ENCODE measurements at regions not wholly inside any gene's neighbourhood (a gene's known extent, or its start where the extent isn't known, plus 50 kb on each side); places are given as distances from the start of the nearest gene placed in this dataset.

- Histone ChIP-seq H2AK5ac (ENCODE audit: low read length) (no peak overlapping the region), H3K27ac (ENCODE audit: low read depth, low read length) (no peak overlapping the region), H3K23ac (ENCODE audit: low read length) (no peak overlapping the region), H2BK5ac (ENCODE audit: low read length) (no peak overlapping the region), H4K8ac (ENCODE audit: low read depth, low read length) (no peak overlapping the region), H3K27me3 (ENCODE audit: insufficient read depth, low read length, poor library complexity) (no peaks in the 10 kb centered on the region), H3K9ac (ENCODE audit: low read length) (no peak overlapping the region), H2BK15ac (replicated peaks; ENCODE audit: low read depth) (no peak overlapping the region), H3K4me3 (ENCODE audit: low read length) (no peak overlapping the region), H3K18ac (ENCODE audit: low read length) (no peak overlapping the region), H3K79me1 (ENCODE audit: low read length) (no peaks in the 10 kb centered on the region), H3K4me1 (ENCODE audit: control insufficient read depth, low read depth, low read length) (no peaks in the 10 kb centered on the region), H2BK120ac (ENCODE audit: low read depth, low read length) (no peak overlapping the region), H4K5ac (ENCODE audit: low read length) (no peak overlapping the region), H3K4me2 (ENCODE audit: low read length) (no peak overlapping the region), H3K36me3 (ENCODE audit: control insufficient read depth, insufficient read depth, low read length) (no peaks in the 10 kb centered on the region), H3K56ac (ENCODE audit: low read length) (no peak overlapping the region), H3K4ac (ENCODE audit: low read depth, low read length) (no peak overlapping the region), H3K79me2 (ENCODE audit: control insufficient read depth, insufficient read depth, low read length) (no peaks in the 10 kb centered on the region)
- no peak for DNase-seq
- no CpG with 5 or more reads among the region's 7 CpGs for whole genome bisulfite sequencing (ENCODE audit: extremely low coverage, insufficient coverage, low lambda C conversion rate)
Observed at GRCh38 chr7:123351516-123352505, 152.0 kb upstream of the SLC13A1 start.

GRCh38 chr7:123351027-123351426 lies 151.3 kb upstream of the SLC13A1 start:
- WGBS (ENCODE audit: extremely low coverage, insufficient coverage, low lambda C conversion rate) = no CpG with 5 or more reads among the region's 3 CpGs
- no peak for DNase-seq
- H3K4ac ChIP-seq (ENCODE audit: low read depth, low read length) = no peak overlapping the region
- H3K18ac ChIP-seq (ENCODE audit: low read length) = no peak overlapping the region
- no peaks in the 10 kb centered on the region for H3K79me2 ChIP-seq (ENCODE audit: control insufficient read depth, insufficient read depth, low read length)
- no peak overlapping the region for H2BK120ac ChIP-seq (ENCODE audit: low read depth, low read length)
- H4K8ac ChIP-seq (ENCODE audit: low read depth, low read length) = no peak overlapping the region
- H3K36me3 ChIP-seq (ENCODE audit: control insufficient read depth, insufficient read depth, low read length) = no peaks in the 10 kb centered on the region
- H4K5ac ChIP-seq (ENCODE audit: low read length) = no peak overlapping the region
- H3K79me1 ChIP-seq (ENCODE audit: low read length) = no peaks in the 10 kb centered on the region
- H3K27me3 ChIP-seq (ENCODE audit: insufficient read depth, low read length, poor library complexity) = no peaks in the 10 kb centered on the region
- no peak overlapping the region for H3K9ac ChIP-seq (ENCODE audit: low read length)
- no peak overlapping the region for H3K23ac ChIP-seq (ENCODE audit: low read length)
- no peak overlapping the region for H2AK5ac ChIP-seq (ENCODE audit: low read length)
- H2BK5ac ChIP-seq (ENCODE audit: low read length) = no peak overlapping the region
- no peak overlapping the region for H3K4me3 ChIP-seq (ENCODE audit: low read length)
- H3K27ac ChIP-seq (ENCODE audit: low read depth, low read length) = no peak overlapping the region
- no peak overlapping the region for H3K4me2 ChIP-seq (ENCODE audit: low read length)
- no peak overlapping the region for H2BK15ac ChIP-seq (replicated peaks; ENCODE audit: low read depth)
- no peak overlapping the region for H3K56ac ChIP-seq (ENCODE audit: low read length)
- H3K4me1 ChIP-seq (ENCODE audit: control insufficient read depth, low read depth, low read length) = no peaks in the 10 kb centered on the region

- Histone ChIP-seq H3K56ac (ENCODE audit: low read length) (no peak overlapping the region), H3K79me1 (ENCODE audit: low read length) (no peaks in the 10 kb centered on the region)
Observed at GRCh38 chr7:123348690-123349089, 148.9 kb upstream of the SLC13A1 start.

GRCh38 chr7:123346766-123347165 lies 147.0 kb upstream of the SLC13A1 start:
- DNase-seq = no peak
- no peak overlapping the region for H2BK15ac ChIP-seq (replicated peaks; ENCODE audit: low read depth)
- no peak overlapping the region for H4K8ac ChIP-seq (ENCODE audit: low read depth, low read length)
- no peaks in the 10 kb centered on the region for H3K79me2 ChIP-seq (ENCODE audit: control insufficient read depth, insufficient read depth, low read length)
- H2BK5ac ChIP-seq (ENCODE audit: low read length) = no peak overlapping the region
- H3K18ac ChIP-seq (ENCODE audit: low read length) = no peak overlapping the region
- H3K27me3 ChIP-seq (ENCODE audit: insufficient read depth, low read length, poor library complexity) = no peaks in the 10 kb centered on the region
- no peak overlapping the region for H3K4me2 ChIP-seq (ENCODE audit: low read length)
- H3K27ac ChIP-seq (ENCODE audit: low read depth, low read length) = no peak overlapping the region
- no peak overlapping the region for H2AK5ac ChIP-seq (ENCODE audit: low read length)
- no peaks in the 10 kb centered on the region for H3K36me3 ChIP-seq (ENCODE audit: control insufficient read depth, insufficient read depth, low read length)
- H3K4ac ChIP-seq (ENCODE audit: low read depth, low read length) = no peak overlapping the region
- no peak overlapping the region for H3K56ac ChIP-seq (ENCODE audit: low read length)
- H3K9ac ChIP-seq (ENCODE audit: low read length) = no peak overlapping the region
- no peak overlapping the region for H3K4me3 ChIP-seq (ENCODE audit: low read length)
- H4K5ac ChIP-seq (ENCODE audit: low read length) = no peak overlapping the region
- no peak overlapping the region for H3K23ac ChIP-seq (ENCODE audit: low read length)
- no peak overlapping the region for H2BK120ac ChIP-seq (ENCODE audit: low read depth, low read length)
- no peaks in the 10 kb centered on the region for H3K4me1 ChIP-seq (ENCODE audit: control insufficient read depth, low read depth, low read length)
- H3K79me1 ChIP-seq (ENCODE audit: low read length) = no peaks in the 10 kb centered on the region

More at GRCh38 chr7:123348690-123349089, 148.9 kb upstream of the SLC13A1 start:
- no peaks in the 10 kb centered on the region for H3K4me1 ChIP-seq (ENCODE audit: control insufficient read depth, low read depth, low read length)
- WGBS (ENCODE audit: extremely low coverage, insufficient coverage, low lambda C conversion rate) = no CpG with 5 or more reads among the region's 1 CpG
- no peak overlapping the region for H4K5ac ChIP-seq (ENCODE audit: low read length)
- no peak overlapping the region for H2BK5ac ChIP-seq (ENCODE audit: low read length)
- no peak overlapping the region for H3K23ac ChIP-seq (ENCODE audit: low read length)
- H2BK120ac ChIP-seq (ENCODE audit: low read depth, low read length) = no peak overlapping the region
- no peak overlapping the region for H3K4me2 ChIP-seq (ENCODE audit: low read length)
- H3K27me3 ChIP-seq (ENCODE audit: insufficient read depth, low read length, poor library complexity) = no peaks in the 10 kb centered on the region
- no peak overlapping the region for H3K27ac ChIP-seq (ENCODE audit: low read depth, low read length)
- no peak overlapping the region for H3K4me3 ChIP-seq (ENCODE audit: low read length)
- no peak overlapping the region for H3K18ac ChIP-seq (ENCODE audit: low read length)
- no peak overlapping the region for H3K9ac ChIP-seq (ENCODE audit: low read length)
- DNase-seq = no peak
- no peak overlapping the region for H2AK5ac ChIP-seq (ENCODE audit: low read length)
- H3K36me3 ChIP-seq (ENCODE audit: control insufficient read depth, insufficient read depth, low read length) = no peaks in the 10 kb centered on the region
- no peak overlapping the region for H4K8ac ChIP-seq (ENCODE audit: low read depth, low read length)
- H3K4ac ChIP-seq (ENCODE audit: low read depth, low read length) = no peak overlapping the region
- no peaks in the 10 kb centered on the region for H3K79me2 ChIP-seq (ENCODE audit: control insufficient read depth, insufficient read depth, low read length)
- H2BK15ac ChIP-seq (replicated peaks; ENCODE audit: low read depth) = no peak overlapping the region

- Histone ChIP-seq H4K8ac (ENCODE audit: low read depth, low read length) (no peak overlapping the region), H2AK5ac (ENCODE audit: low read length) (no peak overlapping the region), H3K56ac (ENCODE audit: low read length) (no peak overlapping the region), H2BK120ac (ENCODE audit: low read depth, low read length) (no peak overlapping the region), H4K5ac (ENCODE audit: low read length) (no peak overlapping the region), H3K18ac (ENCODE audit: low read length) (no peak overlapping the region), H3K79me2 (ENCODE audit: control insufficient read depth, insufficient read depth, low read length) (no peaks in the 10 kb centered on the region), H3K9ac (ENCODE audit: low read length) (no peak overlapping the region), H2BK15ac (replicated peaks; ENCODE audit: low read depth) (no peak overlapping the region), H2BK5ac (ENCODE audit: low read length) (no peak overlapping the region), H3K79me1 (ENCODE audit: low read length) (no peaks in the 10 kb centered on the region), H3K27ac (ENCODE audit: low read depth, low read length) (no peak overlapping the region), H3K27me3 (ENCODE audit: insufficient read depth, low read length, poor library complexity) (no peaks in the 10 kb centered on the region), H3K36me3 (ENCODE audit: control insufficient read depth, insufficient read depth, low read length) (no peaks in the 10 kb centered on the region), H3K4me3 (ENCODE audit: low read length) (no peak overlapping the region), H3K4me2 (ENCODE audit: low read length) (no peak overlapping the region), H3K23ac (ENCODE audit: low read length) (no peak overlapping the region), H3K4me1 (ENCODE audit: control insufficient read depth, low read depth, low read length) (no peaks in the 10 kb centered on the region), H3K4ac (ENCODE audit: low read depth, low read length) (no peak overlapping the region)
- no peak for DNase-seq
- WGBS (ENCODE audit: extremely low coverage, insufficient coverage, low lambda C conversion rate) = no CpG with 5 or more reads among the region's 1 CpG
Observed at GRCh38 chr7:123343611-123344010, 143.8 kb upstream of the SLC13A1 start.

GRCh38 chr7:123341102-123341501 lies 141.3 kb upstream of the SLC13A1 start:
- Histone ChIP-seq H3K27me3 (ENCODE audit: insufficient read depth, low read length, poor library complexity) (no peaks in the 10 kb centered on the region), H2AK5ac (ENCODE audit: low read length) (no peak overlapping the region), H3K4me2 (ENCODE audit: low read length) (no peak overlapping the region), H4K5ac (ENCODE audit: low read length) (no peak overlapping the region), H3K56ac (ENCODE audit: low read length) (no peak overlapping the region), H3K4me3 (ENCODE audit: low read length) (no peak overlapping the region), H2BK15ac (replicated peaks; ENCODE audit: low read depth) (no peak overlapping the region), H3K4me1 (ENCODE audit: control insufficient read depth, low read depth, low read length) (no peaks in the 10 kb centered on the region), H3K4ac (ENCODE audit: low read depth, low read length) (no peak overlapping the region), H3K36me3 (ENCODE audit: control insufficient read depth, insufficient read depth, low read length) (no peaks in the 10 kb centered on the region), H3K23ac (ENCODE audit: low read length) (no peak overlapping the region), H3K9ac (ENCODE audit: low read length) (no peak overlapping the region), H3K18ac (ENCODE audit: low read length) (no peak overlapping the region), H2BK120ac (ENCODE audit: low read depth, low read length) (no peak overlapping the region), H4K8ac (ENCODE audit: low read depth, low read length) (no peak overlapping the region), H2BK5ac (ENCODE audit: low read length) (no peak overlapping the region), H3K79me2 (ENCODE audit: control insufficient read depth, insufficient read depth, low read length) (no peaks in the 10 kb centered on the region), H3K79me1 (ENCODE audit: low read length) (no peaks in the 10 kb centered on the region), H3K27ac (ENCODE audit: low read depth, low read length) (no peak overlapping the region)
- DNase-seq = no peak
- WGBS (ENCODE audit: extremely low coverage, insufficient coverage, low lambda C conversion rate) = no CpG with 5 or more reads among the region's 1 CpG
